Osteocyte (in vitro differentiated cells): ENCODE measurements at regions not wholly inside any gene's neighbourhood (a gene's known extent, or its start where the extent isn't known, plus 50 kb on each side); places are given as distances from the start of the nearest gene placed in this dataset.

ENCODE experiments used
- DNase-seq: peaks from one replicate; pipeline ENCODE4 v3.0.0; 2021; ENCODE audit warnings: mixed read lengths; ENCODE audit not compliant: unreplicated experiment; ENCODE audit errors: extremely low spot score
- H3K27ac Mint-ChIP-seq: one replicate; pipeline ENCODE4 v1.8.0; 2021; ENCODE audit warnings: mild to moderate bottlenecking, mixed read lengths; ENCODE audit not compliant: unreplicated experiment
- H3K27me3 Mint-ChIP-seq: one replicate; pipeline ENCODE4 v1.8.0; 2021; ENCODE audit warnings: mixed read lengths; ENCODE audit not compliant: unreplicated experiment
- H3K36me3 Mint-ChIP-seq: one replicate; pipeline ENCODE4 v1.8.0; 2021; ENCODE audit warnings: mixed read lengths; ENCODE audit not compliant: unreplicated experiment
- H3K4me1 Mint-ChIP-seq: one replicate; pipeline ENCODE4 v1.8.0; 2021; ENCODE audit warnings: mixed read lengths; ENCODE audit not compliant: unreplicated experiment
- H3K4me3 Mint-ChIP-seq: one replicate; pipeline ENCODE4 v1.8.0; 2021; ENCODE audit warnings: mild to moderate bottlenecking, moderate library complexity, mixed read lengths; ENCODE audit not compliant: unreplicated experiment
- H3K9me3 Mint-ChIP-seq: one replicate; pipeline ENCODE4 v1.8.0; 2021; ENCODE audit warnings: mixed read lengths; ENCODE audit not compliant: unreplicated experiment
- TF ChIP-seq, protein P1 (sequence below): fragments of 200-600 bp; sonication (generic); IDR thresholded peaks from 2 replicates; pipeline ENCODE4 v1.5.0; 2021; ENCODE audit warnings: antibody characterized with exemption, mild to moderate bottlenecking, moderate library complexity

DNA sequence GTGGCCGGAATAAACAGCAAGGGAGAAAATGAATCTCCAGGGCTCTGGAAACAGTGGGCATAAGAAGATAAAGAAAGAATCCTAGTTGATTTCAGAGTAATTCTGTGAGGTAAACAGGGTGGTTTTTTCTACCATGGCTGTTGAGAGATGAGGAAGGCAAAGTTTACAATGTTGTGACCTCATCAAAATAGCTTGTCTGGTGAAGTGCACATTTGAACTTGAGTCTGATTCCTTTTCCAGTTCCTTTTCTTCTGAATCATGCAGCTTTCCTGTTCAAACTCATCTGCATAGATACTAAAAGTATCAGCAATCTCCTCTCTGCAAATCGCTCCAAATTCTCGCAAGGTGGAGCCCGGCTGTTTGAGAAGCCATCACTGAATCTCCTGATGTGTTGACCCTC lies 161.7 kb downstream of the PLPP3 start:
- no peak for DNase-seq
- TF ChIP-seq, protein P1, sequence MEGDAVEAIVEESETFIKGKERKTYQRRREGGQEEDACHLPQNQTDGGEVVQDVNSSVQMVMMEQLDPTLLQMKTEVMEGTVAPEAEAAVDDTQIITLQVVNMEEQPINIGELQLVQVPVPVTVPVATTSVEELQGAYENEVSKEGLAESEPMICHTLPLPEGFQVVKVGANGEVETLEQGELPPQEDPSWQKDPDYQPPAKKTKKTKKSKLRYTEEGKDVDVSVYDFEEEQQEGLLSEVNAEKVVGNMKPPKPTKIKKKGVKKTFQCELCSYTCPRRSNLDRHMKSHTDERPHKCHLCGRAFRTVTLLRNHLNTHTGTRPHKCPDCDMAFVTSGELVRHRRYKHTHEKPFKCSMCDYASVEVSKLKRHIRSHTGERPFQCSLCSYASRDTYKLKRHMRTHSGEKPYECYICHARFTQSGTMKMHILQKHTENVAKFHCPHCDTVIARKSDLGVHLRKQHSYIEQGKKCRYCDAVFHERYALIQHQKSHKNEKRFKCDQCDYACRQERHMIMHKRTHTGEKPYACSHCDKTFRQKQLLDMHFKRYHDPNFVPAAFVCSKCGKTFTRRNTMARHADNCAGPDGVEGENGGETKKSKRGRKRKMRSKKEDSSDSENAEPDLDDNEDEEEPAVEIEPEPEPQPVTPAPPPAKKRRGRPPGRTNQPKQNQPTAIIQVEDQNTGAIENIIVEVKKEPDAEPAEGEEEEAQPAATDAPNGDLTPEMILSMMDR: no peak
- Mint-ChIP-seq H3K36me3 (no peaks in the 10 kb centered on the region), H3K9me3 (no peaks in the 10 kb centered on the region), H3K4me1 (no peaks in the 10 kb centered on the region), H3K27ac (no peak overlapping the region), H3K27me3 (no peaks in the 10 kb centered on the region), H3K4me3 (no peak overlapping the region)

DNA sequence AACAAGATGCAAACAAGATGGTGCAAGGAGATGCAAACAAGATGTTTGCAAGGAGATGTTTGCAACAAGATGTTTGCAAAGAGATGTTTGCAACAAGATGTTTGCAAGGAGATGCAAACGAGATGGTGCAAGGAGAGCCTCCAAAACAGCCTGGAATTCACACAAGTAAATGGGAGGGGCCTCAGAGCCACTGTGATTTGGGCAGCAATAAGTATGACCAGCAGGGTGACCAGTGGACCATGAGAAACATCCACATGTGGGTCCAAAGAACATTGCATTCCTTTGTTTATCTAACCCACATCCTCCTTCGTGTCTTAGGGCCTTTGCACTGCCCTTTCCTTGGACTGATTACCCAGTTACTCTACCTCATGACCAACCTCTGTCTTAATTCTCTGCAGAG lies 162.9 kb downstream of the PLPP3 start:
- TF ChIP-seq, protein P1: no peak
- Mint-ChIP-seq H3K27ac (no peak overlapping the region), H3K4me1 (no peaks in the 10 kb centered on the region), H3K4me3 (no peak overlapping the region), H3K9me3 (no peaks in the 10 kb centered on the region), H3K27me3 (no peaks in the 10 kb centered on the region), H3K36me3 (peaks cover 1% of the 10 kb centered on the region)
- no peak for DNase-seq

DNA sequence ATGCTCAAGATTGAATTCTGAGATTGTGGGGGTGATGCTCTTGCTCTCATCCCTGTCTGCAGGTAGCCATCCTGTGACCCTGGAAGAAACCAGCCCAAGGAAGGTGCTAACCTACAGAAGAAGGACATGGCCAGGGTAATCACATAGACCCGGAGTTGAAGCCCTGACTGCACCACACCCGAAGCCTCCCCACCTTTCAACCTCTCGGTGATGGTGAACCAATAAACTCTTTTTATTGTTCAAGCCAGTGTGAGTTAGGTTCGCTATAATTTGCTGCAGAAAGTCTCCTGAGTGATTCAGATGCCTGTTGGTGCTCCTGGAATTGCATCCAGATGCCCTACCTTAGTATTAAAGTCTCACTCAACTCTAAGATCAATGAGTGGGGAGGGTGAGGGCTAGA lies 163.6 kb downstream of the PLPP3 start:
- Mint-ChIP-seq H3K27ac (no peak overlapping the region), H3K9me3 (no peaks in the 10 kb centered on the region), H3K27me3 (no peaks in the 10 kb centered on the region), H3K4me3 (no peak overlapping the region), H3K36me3 (peaks cover 3% of the 10 kb centered on the region), H3K4me1 (no peaks in the 10 kb centered on the region)
- DNase-seq: no peak
- TF ChIP-seq, protein P1: no peak

DNA sequence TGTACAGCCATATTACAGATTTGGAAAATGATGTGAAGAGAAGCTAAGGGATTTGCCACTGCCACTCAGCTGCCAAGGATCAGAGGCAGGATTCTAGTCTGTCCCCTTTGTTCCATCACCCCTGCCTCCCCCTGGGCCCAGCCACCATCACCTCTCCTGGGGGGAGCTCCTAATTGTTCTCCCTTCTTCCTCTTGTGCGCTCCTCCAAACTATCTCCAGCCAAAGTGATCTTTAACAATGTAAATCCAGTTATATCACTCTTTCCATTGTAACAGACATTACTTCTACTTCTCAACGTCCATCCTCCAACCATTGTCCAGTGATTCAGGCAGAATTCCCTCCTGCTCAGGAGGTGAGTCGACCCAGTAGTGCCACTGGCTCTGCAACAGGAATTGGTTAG lies 164.1 kb downstream of the PLPP3 start:
- TF ChIP-seq, protein P1: no peak
- Mint-ChIP-seq H3K4me1 (no peaks in the 10 kb centered on the region), H3K27ac (no peak overlapping the region), H3K36me3 (peaks cover 3% of the 10 kb centered on the region), H3K27me3 (no peaks in the 10 kb centered on the region), H3K4me3 (no peak overlapping the region), H3K9me3 (no peaks in the 10 kb centered on the region)
- DNase-seq: no peak

DNA sequence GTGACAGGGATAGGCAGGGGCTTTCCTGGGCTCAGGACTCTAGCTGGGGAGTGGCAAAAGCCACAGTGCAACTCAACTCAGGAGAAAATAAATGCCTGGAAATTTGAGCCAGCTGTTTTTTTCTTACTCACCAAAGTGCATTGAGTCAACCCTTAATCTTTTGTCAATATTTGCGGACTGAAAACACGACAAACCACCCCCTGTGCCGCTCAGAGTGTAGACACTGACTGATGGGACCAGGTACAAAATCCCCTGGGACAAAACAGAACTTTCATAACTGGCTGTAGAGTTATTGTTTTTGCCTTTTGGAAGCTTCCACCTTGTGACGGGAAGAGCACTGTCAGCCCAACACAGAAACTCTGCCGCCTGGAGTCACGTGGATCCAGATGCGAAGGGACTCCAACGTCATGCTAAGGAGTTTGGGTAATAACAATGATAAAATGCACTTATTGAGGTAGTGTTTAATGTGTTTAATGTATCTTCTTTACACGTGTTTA lies 164.6 kb downstream of the PLPP3 start:
- no peak overlapping the region for H3K4me3 Mint-ChIP-seq
- DNase-seq: no peak
- H3K27ac Mint-ChIP-seq: no peak overlapping the region
- H3K9me3 Mint-ChIP-seq: no peaks in the 10 kb centered on the region
- H3K4me1 Mint-ChIP-seq: no peaks in the 10 kb centered on the region
- peaks cover 3% of the 10 kb centered on the region for H3K36me3 Mint-ChIP-seq
- no peaks in the 10 kb centered on the region for H3K27me3 Mint-ChIP-seq
- TF ChIP-seq, protein P1: no peak
